ENCODE measurements at regions not wholly inside any gene's neighbourhood (a gene's known extent, or its start where the extent isn't known, plus 50 kb on each side); places are given as distances from the start of the nearest gene placed in this dataset.
A peak's percentile ranks its signal among the peaks of the same experiment; 100 is the strongest.

GRCh38 chr5:141753143-141753970 lies 71.3 kb upstream of the ARAP3 start:
- TF ChIP-seq CTCF (IDR thresholded peaks at IDR 0.05), result no peak
- no peak for DNase-seq (ENCODE audit: low spot score)
- ATAC-seq (ENCODE audit: low FRiP score), result no peak

GRCh38 chr5:141747152-141748141 lies 65.4 kb upstream of the ARAP3 start:
- ATAC-seq (ENCODE audit: low FRiP score), result peak; percentile 38
- TF ChIP-seq CTCF (IDR thresholded peaks at IDR 0.05), result no peak
- DNase-seq (ENCODE audit: low spot score), result no peak

GRCh38 chr5:141746395-141746794 lies 64.4 kb upstream of the ARAP3 start:
- no peak for ATAC-seq (ENCODE audit: low FRiP score)
- TF ChIP-seq CTCF (IDR thresholded peaks at IDR 0.05), result no peak
- no peak for DNase-seq (ENCODE audit: low spot score)

GRCh38 chr5:141745390-141745789 lies 63.4 kb upstream of the ARAP3 start:
- DNase-seq (ENCODE audit: low spot score), result no peak
- ATAC-seq (ENCODE audit: low FRiP score), result no peak
- TF ChIP-seq CTCF (IDR thresholded peaks at IDR 0.05), result no peak

- no peak for DNase-seq (ENCODE audit: low spot score)
- no peak for ATAC-seq (ENCODE audit: low FRiP score)
- no peak for TF ChIP-seq CTCF (IDR thresholded peaks at IDR 0.05)
Observed at GRCh38 chr5:141743866-141744272, 61.8 kb upstream of the ARAP3 start.

- TF ChIP-seq CTCF (IDR thresholded peaks at IDR 0.05), result no peak
- ATAC-seq (ENCODE audit: low FRiP score) (no peak), DNase-seq (ENCODE audit: low spot score) (no peak)
Observed at GRCh38 chr5:141742866-141743851, 61.1 kb upstream of the ARAP3 start.
